ENCODE measurements at regions not wholly inside any gene's neighbourhood (a gene's known extent, or its start where the extent isn't known, plus 50 kb on each side); places are given as distances from the start of the nearest gene placed in this dataset.

DNA sequence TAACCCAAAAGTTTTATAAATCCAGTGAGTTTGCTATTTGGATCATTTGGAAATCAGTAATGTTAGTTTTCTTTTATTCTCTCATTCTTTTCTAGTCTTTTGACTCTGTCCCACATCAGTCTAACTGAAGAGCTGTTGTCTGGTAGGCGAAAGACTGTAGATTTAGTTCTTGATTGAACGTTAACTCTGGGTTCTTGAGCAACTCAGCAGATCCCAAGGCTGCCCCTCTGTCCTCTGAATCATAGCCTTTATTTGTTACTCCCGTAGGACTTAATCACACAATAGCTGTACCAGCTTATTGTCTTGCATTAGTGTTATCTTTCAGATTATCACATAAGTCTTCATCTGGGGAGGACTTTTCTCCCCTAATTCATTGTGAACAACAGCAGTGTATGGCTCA, 119.3 kb upstream of the TOM1L1 start:
- TF ChIP-seq, protein P1, sequence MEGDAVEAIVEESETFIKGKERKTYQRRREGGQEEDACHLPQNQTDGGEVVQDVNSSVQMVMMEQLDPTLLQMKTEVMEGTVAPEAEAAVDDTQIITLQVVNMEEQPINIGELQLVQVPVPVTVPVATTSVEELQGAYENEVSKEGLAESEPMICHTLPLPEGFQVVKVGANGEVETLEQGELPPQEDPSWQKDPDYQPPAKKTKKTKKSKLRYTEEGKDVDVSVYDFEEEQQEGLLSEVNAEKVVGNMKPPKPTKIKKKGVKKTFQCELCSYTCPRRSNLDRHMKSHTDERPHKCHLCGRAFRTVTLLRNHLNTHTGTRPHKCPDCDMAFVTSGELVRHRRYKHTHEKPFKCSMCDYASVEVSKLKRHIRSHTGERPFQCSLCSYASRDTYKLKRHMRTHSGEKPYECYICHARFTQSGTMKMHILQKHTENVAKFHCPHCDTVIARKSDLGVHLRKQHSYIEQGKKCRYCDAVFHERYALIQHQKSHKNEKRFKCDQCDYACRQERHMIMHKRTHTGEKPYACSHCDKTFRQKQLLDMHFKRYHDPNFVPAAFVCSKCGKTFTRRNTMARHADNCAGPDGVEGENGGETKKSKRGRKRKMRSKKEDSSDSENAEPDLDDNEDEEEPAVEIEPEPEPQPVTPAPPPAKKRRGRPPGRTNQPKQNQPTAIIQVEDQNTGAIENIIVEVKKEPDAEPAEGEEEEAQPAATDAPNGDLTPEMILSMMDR (IDR thresholded peaks at IDR 0.05): no peak
- TF ChIP-seq POLR2A (IDR thresholded peaks at IDR 0.05): no peak
